ENCODE measurements at regions not wholly inside any gene's neighbourhood (a gene's known extent, or its start where the extent isn't known, plus 50 kb on each side); places are given as distances from the start of the nearest gene placed in this dataset.
A peak's percentile ranks its signal among the peaks of the same experiment; 100 is the strongest.

- H3K27me3 ChIP-seq (ENCODE audit: control insufficient read depth, insufficient read depth, low read length, poor library complexity, severe bottlenecking), result no peaks in the 10 kb centered on the region
- no peaks in the 10 kb centered on the region for H3K4me1 ChIP-seq (ENCODE audit: control insufficient read depth, insufficient read depth, low read length)
- H3K36me3 ChIP-seq (ENCODE audit: control insufficient read depth, insufficient read depth, low read length), result no peaks in the 10 kb centered on the region
- H3K27ac ChIP-seq (ENCODE audit: insufficient read depth, low read depth, low read length, poor library complexity, severe bottlenecking), result no peak overlapping the region
- no peaks in the 10 kb centered on the region for H3K9me3 ChIP-seq (ENCODE audit: control insufficient read depth, low read length)
- no peak overlapping the region for H3K4me3 ChIP-seq (ENCODE audit: insufficient read depth, low read depth, low read length)
Observed at GRCh38 chr10:131444286-131444685, 132.8 kb upstream of the TCERG1L start.

- no peaks in the 10 kb centered on the region for H3K27me3 ChIP-seq (ENCODE audit: control insufficient read depth, insufficient read depth, low read length, poor library complexity, severe bottlenecking)
- no peak overlapping the region for H3K27ac ChIP-seq (ENCODE audit: insufficient read depth, low read depth, low read length, poor library complexity, severe bottlenecking)
- no peak overlapping the region for H3K4me3 ChIP-seq (ENCODE audit: insufficient read depth, low read depth, low read length)
- H3K4me1 ChIP-seq (ENCODE audit: control insufficient read depth, insufficient read depth, low read length), result no peaks in the 10 kb centered on the region
- no peaks in the 10 kb centered on the region for H3K9me3 ChIP-seq (ENCODE audit: control insufficient read depth, low read length)
- no peaks in the 10 kb centered on the region for H3K36me3 ChIP-seq (ENCODE audit: control insufficient read depth, insufficient read depth, low read length)
- 86 to 87% methylated on average over 12 of the region's 12 CpGs for WGBS, 2 experiments
Observed at GRCh38 chr10:131444862-131445461, 133.4 kb upstream of the TCERG1L start.

- no peaks in the 10 kb centered on the region for H3K9me3 ChIP-seq (ENCODE audit: control insufficient read depth, low read length)
- WGBS, 2 experiments, result 87 to 91% methylated on average over 8 of the region's 8 CpGs
- H3K27me3 ChIP-seq (ENCODE audit: control insufficient read depth, insufficient read depth, low read length, poor library complexity, severe bottlenecking), result no peaks in the 10 kb centered on the region
- no peaks in the 10 kb centered on the region for H3K36me3 ChIP-seq (ENCODE audit: control insufficient read depth, insufficient read depth, low read length)
- no peak overlapping the region for H3K27ac ChIP-seq (ENCODE audit: insufficient read depth, low read depth, low read length, poor library complexity, severe bottlenecking)
- no peaks in the 10 kb centered on the region for H3K4me1 ChIP-seq (ENCODE audit: control insufficient read depth, insufficient read depth, low read length)
- no peak overlapping the region for H3K4me3 ChIP-seq (ENCODE audit: insufficient read depth, low read depth, low read length)
Observed at GRCh38 chr10:131445623-131446022, 134.1 kb upstream of the TCERG1L start.

GRCh38 chr10:131446171-131446570 is 134.7 kb upstream of the TCERG1L start:
- Histone ChIP-seq H3K4me1 (ENCODE audit: control insufficient read depth, insufficient read depth, low read length) (no peaks in the 10 kb centered on the region), H3K4me3 (ENCODE audit: insufficient read depth, low read depth, low read length) (no peak overlapping the region)
- 96% methylated on average over 12 of the region's 12 CpGs for WGBS, 2 experiments

GRCh38 chr10:131448171-131448570 is 136.7 kb upstream of the TCERG1L start:
- no peaks in the 10 kb centered on the region for H3K36me3 ChIP-seq (ENCODE audit: control insufficient read depth, insufficient read depth, low read length)
- no peak overlapping the region for H3K4me3 ChIP-seq (ENCODE audit: insufficient read depth, low read depth, low read length)
- H3K27me3 ChIP-seq (ENCODE audit: control insufficient read depth, insufficient read depth, low read length, poor library complexity, severe bottlenecking), result peaks cover 5% of the 10 kb centered on the region
- H3K27ac ChIP-seq (ENCODE audit: insufficient read depth, low read depth, low read length, poor library complexity, severe bottlenecking), result no peak overlapping the region
- H3K9me3 ChIP-seq (ENCODE audit: control insufficient read depth, low read length), result no peaks in the 10 kb centered on the region
- 92 to 93% methylated on average over 13 of the region's 13 CpGs for WGBS, 2 experiments
- peaks cover under 1% of the 10 kb centered on the region for H3K4me1 ChIP-seq (ENCODE audit: control insufficient read depth, insufficient read depth, low read length)

More at GRCh38 chr10:131446171-131446570, 134.7 kb upstream of the TCERG1L start:
- H3K27ac ChIP-seq (ENCODE audit: insufficient read depth, low read depth, low read length, poor library complexity, severe bottlenecking), result no peak overlapping the region
- H3K36me3 ChIP-seq (ENCODE audit: control insufficient read depth, insufficient read depth, low read length), result no peaks in the 10 kb centered on the region
- no peaks in the 10 kb centered on the region for H3K9me3 ChIP-seq (ENCODE audit: control insufficient read depth, low read length)
- H3K27me3 ChIP-seq (ENCODE audit: control insufficient read depth, insufficient read depth, low read length, poor library complexity, severe bottlenecking), result no peaks in the 10 kb centered on the region

GRCh38 chr10:131448883-131449282 is 137.4 kb upstream of the TCERG1L start:
- no peaks in the 10 kb centered on the region for H3K36me3 ChIP-seq (ENCODE audit: control insufficient read depth, insufficient read depth, low read length)
- H3K4me1 ChIP-seq (ENCODE audit: control insufficient read depth, insufficient read depth, low read length), result peaks cover 7% of the 10 kb centered on the region
- H3K9me3 ChIP-seq (ENCODE audit: control insufficient read depth, low read length), result no peaks in the 10 kb centered on the region
- peaks cover 5% of the 10 kb centered on the region for H3K27me3 ChIP-seq (ENCODE audit: control insufficient read depth, insufficient read depth, low read length, poor library complexity, severe bottlenecking)
- WGBS, 2 experiments, result 92 to 94% methylated on average over 14 of the region's 14 CpGs
- no peak overlapping the region for H3K4me3 ChIP-seq (ENCODE audit: insufficient read depth, low read depth, low read length)
- no peak overlapping the region for H3K27ac ChIP-seq (ENCODE audit: insufficient read depth, low read depth, low read length, poor library complexity, severe bottlenecking)

GRCh38 chr10:131450216-131450765 is 138.8 kb upstream of the TCERG1L start:
- Histone ChIP-seq H3K27ac (ENCODE audit: insufficient read depth, low read depth, low read length, poor library complexity, severe bottlenecking) (no peak overlapping the region), H3K4me3 (ENCODE audit: insufficient read depth, low read depth, low read length) (no peak overlapping the region), H3K9me3 (ENCODE audit: control insufficient read depth, low read length) (no peaks in the 10 kb centered on the region), H3K4me1 (ENCODE audit: control insufficient read depth, insufficient read depth, low read length) (peaks cover 7% of the 10 kb centered on the region), H3K36me3 (ENCODE audit: control insufficient read depth, insufficient read depth, low read length) (no peaks in the 10 kb centered on the region), H3K27me3 (ENCODE audit: control insufficient read depth, insufficient read depth, low read length, poor library complexity, severe bottlenecking) (peaks cover 5% of the 10 kb centered on the region)
- 91 to 93% methylated on average over 7 of the region's 7 CpGs for WGBS, 2 experiments

GRCh38 chr10:131451407-131452015 is 140.0 kb upstream of the TCERG1L start:
- no peak overlapping the region for H3K27ac ChIP-seq (ENCODE audit: insufficient read depth, low read depth, low read length, poor library complexity, severe bottlenecking)
- no peaks in the 10 kb centered on the region for H3K9me3 ChIP-seq (ENCODE audit: control insufficient read depth, low read length)
- 91 to 93% methylated on average over 7 of the region's 7 CpGs for WGBS, 2 experiments
- H3K4me1 ChIP-seq (ENCODE audit: control insufficient read depth, insufficient read depth, low read length), result peaks cover 7% of the 10 kb centered on the region
- peaks cover 5% of the 10 kb centered on the region for H3K27me3 ChIP-seq (ENCODE audit: control insufficient read depth, insufficient read depth, low read length, poor library complexity, severe bottlenecking)
- no peak overlapping the region for H3K4me3 ChIP-seq (ENCODE audit: insufficient read depth, low read depth, low read length)
- H3K36me3 ChIP-seq (ENCODE audit: control insufficient read depth, insufficient read depth, low read length), result no peaks in the 10 kb centered on the region

DNA sequence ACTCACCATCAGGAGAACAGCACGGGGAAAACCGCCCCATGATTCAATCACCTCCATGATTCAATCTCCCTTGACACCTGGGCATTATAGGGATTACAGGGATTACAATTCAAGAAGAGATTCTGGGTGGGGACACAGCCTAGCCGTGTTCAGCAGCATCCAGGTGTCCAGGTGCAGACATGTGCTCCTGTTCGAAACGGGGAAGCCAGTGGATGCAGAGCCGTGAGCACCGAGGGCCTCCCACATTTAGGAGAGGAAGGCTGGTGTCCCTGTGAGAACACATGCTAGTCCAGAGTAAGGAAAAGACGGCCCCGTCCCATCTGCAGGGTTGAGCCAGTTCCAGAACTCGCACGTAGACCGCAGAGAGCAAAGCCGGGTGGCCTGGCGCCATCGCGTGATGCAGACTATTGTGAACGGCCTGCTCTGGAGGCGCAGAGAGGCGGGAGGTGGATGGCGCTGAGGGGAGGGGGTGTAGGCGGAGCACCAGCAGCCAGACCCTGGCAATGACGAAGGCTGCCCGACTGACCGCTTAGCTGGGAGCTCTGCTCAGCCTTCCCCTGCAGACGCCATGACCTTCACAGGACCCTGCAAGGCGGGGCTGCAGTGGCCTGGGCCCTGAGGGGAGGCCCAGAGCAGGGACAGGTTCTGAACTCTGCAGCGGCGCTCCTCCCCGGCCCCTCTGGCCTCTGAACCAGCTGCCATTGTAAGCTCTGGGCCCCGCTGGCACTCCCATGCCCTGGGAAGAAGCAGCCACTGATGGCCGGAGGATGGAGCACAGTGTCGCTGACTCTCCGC is 141.6 kb upstream of the TCERG1L start:
- no peak overlapping the region for H3K27ac ChIP-seq (ENCODE audit: insufficient read depth, low read depth, low read length, poor library complexity, severe bottlenecking)
- peaks cover 7% of the 10 kb centered on the region for H3K4me1 ChIP-seq (ENCODE audit: control insufficient read depth, insufficient read depth, low read length)
- 45 to 46% methylated on average over 33 of the region's 33 CpGs for WGBS, 2 experiments
- H3K9me3 ChIP-seq (ENCODE audit: control insufficient read depth, low read length), result no peaks in the 10 kb centered on the region
- H3K4me3 ChIP-seq (ENCODE audit: insufficient read depth, low read depth, low read length), result peak overlapping the region; percentile 28
- H3K27me3 ChIP-seq (ENCODE audit: control insufficient read depth, insufficient read depth, low read length, poor library complexity, severe bottlenecking), result peaks cover 5% of the 10 kb centered on the region
- H3K36me3 ChIP-seq (ENCODE audit: control insufficient read depth, insufficient read depth, low read length), result no peaks in the 10 kb centered on the region
